Dermis microvascular lymphatic vessel endothelial cell (primary cell): ENCODE measurements at regions not wholly inside any gene's neighbourhood (a gene's known extent, or its start where the extent isn't known, plus 50 kb on each side); places are given as distances from the start of the nearest gene placed in this dataset.

Source experiments
- DNase-seq, 2 donors: peaks; one replicate each; pipeline versions ENCODE4 v3.0.0 to v3.0.0-alpha.2; 2010; ENCODE audit warnings: low read depth in 2 of 2

DNA sequence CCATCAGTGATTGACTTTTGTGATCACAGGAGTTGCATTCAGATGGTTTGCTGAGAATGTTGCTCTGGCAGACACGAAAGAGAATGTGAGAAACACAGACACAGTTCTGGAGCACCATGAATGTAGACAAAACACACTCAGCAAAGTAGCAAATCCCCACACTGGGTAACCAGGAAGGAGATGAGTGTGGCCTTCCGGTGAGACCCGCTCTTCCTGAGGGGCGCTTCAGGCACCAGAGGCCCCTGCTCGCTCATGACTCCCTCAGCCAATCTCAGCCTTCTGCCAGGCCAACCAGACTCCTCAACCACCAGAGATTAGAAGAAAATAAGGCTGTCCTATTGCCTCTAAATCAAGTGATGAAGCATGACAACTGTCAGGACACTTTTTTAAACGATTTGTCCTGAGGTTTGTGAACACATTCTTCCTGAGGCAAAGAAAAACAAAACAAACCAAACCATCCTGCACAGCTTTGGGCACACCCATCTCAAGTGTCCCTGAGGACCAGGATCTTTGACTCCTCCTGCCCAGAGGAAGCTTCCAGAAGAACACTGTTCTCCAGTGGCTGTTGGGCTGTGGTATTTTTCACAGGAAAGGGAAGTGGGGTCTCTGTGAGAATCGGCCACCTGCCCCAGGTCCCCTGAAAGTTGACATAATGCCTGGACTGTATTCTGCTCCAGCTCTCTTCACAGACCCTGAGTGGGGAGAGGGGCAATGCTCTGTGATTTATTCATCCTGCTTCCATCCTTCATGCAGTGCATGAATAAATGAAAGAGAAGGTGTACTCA, 152.8 kb downstream of the BCL11A start:
- DNase-seq = no peak

DNA sequence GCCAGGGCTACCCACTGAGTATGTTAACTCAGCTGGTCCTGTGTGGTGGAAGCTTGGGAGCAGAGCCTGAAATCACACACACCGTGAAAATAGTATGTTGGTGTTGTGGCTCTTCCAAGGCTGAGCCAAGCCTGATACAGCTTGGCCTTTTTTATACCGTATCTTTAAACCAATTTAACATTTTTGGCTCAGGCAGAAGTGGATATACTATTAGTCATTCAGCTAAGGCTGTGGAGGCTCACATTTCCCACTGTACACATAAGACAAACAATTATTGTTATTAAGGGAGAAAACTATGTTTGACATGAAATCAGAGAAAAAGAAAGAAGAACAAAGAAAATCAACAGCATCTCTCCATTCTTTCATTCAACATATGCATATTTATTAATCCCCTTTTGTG, 159.0 kb downstream of the BCL11A start:
- DNase-seq = no peak

DNA sequence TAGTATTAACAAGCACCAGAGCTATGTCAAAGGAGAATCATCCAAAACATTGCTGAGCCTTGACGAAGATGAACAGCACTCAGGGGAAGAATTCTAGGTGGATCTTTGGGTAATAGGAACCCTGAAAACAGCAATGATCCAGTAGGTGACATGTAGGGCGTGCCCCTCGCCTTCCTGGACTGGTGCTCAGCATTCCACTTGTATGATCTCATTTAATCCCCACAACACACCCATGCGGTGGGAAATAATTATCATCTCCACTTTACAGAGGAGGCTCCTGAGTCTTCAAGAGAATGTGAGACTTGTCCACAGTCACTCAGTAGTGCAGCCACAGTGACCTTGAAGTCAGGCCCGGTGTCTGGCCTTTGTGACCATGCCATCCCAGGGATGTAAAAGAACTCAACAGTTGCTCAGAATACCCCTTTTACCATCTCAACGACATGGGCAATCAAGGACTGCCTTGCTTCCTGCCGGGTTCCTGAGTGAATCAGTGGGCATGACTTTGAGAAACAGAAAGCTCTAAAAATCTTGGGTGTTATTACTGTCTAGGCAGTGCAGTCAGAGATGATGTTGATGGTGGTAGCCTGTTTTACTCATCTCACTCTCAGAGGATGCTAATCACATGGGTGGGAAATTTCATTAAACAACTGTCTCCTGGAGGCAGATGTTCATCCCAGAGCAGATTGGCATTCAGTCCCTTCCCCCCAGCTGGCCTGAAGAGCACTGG, 161.6 kb downstream of the BCL11A start:
- DNase-seq = no peak

DNA sequence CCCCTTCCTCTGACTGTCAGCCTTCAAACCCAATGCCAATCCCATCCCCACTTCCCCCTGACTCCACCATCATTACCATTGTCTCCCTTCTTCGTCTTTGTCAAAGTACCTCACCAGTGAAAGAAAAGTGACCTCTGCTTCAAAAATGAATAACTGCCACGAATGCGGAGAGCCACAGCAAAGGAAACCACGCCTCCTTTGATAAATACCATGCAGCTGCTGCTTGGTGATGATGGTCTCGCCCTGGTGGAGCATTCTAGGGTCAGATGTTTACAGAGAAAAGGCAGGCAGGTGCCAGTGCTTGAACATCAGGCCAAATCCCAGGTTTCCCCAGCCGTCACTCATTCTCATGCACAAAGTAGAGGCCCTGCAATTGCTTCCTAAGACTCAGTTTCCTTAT, 162.2 kb downstream of the BCL11A start:
- DNase-seq = no peak

DNA sequence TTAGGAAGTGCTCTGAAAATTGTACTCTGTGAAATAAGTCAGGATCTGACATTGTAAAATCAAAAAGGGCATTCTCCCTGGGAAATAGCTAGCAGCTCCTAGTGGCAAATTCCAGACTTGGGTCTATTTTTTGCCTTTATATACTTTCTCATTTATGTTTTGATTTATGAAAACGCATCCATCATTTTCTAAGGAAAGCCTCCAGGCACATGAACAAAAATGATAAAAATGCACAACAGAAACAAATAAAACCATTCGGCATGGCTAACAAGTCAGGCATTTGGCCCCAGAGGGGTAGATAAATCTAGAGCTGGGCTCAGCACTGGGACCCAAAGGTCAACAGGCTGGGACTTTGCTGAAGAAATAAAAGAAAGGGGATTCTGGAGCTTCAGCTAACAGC, 167.0 kb downstream of the BCL11A start:
- no peak for DNase-seq

DNA sequence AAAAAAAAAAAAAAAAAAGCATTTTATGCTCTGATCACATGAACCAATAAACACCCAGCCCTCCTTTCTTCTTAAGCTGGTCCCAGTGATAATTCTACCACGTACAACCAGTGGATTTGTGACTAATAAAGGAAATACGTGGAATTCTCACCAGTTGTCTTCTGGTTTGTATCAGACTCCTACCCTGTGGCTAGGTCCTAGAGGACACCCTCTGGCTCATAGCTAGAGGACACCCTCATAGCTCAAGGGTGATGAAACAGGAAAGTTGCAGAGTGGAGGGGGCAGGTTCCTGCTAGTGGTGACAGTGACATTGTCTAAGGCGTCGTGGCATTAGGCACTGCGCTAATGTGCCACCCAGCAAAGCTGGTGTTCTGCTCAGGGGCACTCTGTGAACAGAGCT, 167.8 kb downstream of the BCL11A start:
- no peak for DNase-seq

- no peak for DNase-seq
Measured at GRCh38 chr2:60383401-60384143, 169.9 kb downstream of the BCL11A start.

GRCh38 chr2:60380411-60380810, 173.0 kb downstream of the BCL11A start:
- DNase-seq = no peak

- no peak for DNase-seq
Measured at GRCh38 chr2:60379684-60380083, 173.8 kb downstream of the BCL11A start.

DNA sequence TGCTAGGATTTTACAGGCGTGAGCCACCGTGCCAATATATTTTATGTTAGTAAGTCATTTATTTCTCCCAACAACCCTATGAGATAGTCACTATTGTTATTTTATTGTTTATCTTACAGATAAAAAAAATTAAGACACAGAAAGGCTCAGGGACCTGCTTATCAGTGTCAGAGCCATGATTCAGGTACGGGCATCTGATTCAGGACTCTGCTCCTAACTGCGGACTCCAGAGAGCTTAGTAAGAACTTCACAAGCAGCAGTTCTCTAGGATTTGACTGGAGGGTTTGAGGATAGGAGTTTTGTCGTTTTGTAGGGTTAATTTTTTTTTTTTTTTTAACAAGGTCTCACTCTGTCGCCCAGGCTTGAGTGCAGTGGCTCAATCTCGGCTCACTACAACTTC, 174.2 kb downstream of the BCL11A start:
- DNase-seq = no peak

- no peak for DNase-seq
Measured at GRCh38 chr2:60377825-60378224, 175.6 kb downstream of the BCL11A start.

DNA sequence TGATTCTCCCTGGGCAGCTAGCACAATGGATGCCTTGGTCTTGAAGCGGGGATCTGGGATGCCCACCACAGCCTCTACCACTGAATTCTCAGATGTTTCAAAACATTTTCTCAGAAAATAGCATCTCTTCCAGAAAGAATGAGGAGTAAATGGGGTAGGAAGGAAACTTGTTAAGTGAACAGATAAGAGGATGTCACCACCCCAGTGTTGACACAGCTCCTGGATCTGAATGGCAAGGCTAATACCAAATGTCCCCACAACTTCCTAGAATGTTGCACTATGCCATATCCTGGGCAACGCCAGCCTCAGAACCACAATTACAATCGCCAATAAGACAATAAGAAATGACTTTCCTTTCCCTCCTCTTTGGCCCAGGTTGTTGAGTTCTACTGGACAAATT, 177.2 kb downstream of the BCL11A start:
- no peak for DNase-seq

DNA sequence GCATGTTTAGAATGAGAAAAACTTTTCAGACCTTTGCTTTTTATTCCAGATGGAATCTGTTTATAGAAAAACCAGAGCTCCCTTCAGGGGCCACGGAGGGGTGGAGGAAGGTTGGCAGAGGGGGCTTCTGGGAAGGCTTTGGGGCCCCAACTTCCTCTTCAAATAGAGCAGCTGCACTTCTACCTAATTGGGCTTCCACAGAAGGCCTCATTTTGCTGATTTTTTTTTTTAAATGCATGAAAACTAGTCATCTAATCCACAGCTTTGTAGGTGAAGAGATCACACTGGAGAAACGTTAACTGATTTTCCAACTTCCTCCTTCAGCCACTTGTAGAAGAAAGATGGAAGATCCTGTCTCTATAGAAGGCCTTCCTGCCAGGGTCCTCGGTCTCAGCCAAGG, 181.8 kb downstream of the BCL11A start:
- DNase-seq = no peak

- DNase-seq = no peak
Measured at GRCh38 chr2:60371219-60371618, 182.2 kb downstream of the BCL11A start.

- DNase-seq = no peak
Measured at GRCh38 chr2:60370814-60371213, 182.6 kb downstream of the BCL11A start.

- DNase-seq = no peak
Measured at GRCh38 chr2:60368456-60368855, 185.0 kb downstream of the BCL11A start.

DNA sequence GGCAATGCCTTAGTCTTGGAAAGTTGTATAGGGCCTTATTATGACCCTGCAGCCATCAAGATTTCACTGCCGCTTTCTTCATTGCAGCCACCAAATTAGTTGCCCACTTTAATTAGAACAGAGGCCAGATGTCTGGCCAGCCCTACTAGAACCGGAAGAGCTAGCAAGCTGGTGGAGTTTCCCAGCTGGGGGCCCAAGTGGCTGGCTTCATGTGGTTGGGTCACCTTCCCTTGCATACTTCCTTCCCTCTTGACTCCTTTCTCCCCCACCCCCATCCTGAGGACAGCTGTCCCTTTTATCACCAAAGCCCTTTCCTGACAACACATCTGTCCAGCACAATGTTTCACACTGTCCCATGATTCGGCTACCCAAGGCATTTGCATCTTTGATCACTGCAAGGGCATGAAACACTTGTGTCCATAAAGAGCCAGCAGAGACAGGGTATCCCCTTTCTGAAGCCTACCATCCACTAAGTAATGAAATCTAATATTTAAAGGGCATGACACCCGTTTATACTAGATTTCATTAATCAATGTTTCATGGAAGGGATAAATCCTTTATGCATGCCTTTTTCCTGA, 187.2 kb downstream of the BCL11A start:
- no peak for DNase-seq

DNA sequence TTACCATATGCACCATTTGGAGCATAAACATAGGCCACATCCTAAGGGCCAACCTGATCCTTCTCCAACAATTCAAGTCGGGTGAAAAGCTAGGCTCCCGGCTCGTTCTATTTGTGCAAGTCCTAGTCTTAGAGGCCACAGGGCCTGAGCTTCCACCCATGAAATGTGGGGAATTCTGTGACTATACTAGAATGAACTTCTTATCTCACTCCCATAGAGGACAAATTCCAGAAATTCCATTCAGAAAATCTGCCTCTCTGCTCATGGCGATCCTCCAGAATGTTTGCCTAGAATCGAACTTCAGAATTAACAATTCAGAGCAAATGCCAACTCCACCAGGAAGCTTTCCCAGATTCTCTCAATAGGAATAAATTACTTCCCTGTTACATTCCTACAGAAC, 187.9 kb downstream of the BCL11A start:
- DNase-seq = no peak

DNA sequence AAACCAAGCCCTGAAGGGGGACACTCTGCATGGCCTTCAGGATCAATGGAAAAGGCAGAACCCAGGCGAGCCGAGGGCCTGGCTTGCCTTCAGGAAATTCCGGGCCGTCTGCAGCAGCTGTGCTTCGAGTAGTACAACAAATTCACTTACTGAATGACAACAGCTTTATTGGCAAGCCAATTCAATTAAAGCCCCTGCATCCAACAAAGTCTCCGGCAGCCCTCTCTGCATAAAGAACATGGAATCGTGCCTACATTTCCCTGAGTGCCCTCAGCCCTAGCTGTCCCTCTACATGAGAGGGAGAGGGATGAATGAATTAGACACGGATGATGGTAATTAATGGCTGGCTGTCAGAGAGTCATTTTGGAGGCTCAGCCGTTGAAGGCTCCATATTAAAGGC, 189.0 kb downstream of the BCL11A start:
- no peak for DNase-seq

DNA sequence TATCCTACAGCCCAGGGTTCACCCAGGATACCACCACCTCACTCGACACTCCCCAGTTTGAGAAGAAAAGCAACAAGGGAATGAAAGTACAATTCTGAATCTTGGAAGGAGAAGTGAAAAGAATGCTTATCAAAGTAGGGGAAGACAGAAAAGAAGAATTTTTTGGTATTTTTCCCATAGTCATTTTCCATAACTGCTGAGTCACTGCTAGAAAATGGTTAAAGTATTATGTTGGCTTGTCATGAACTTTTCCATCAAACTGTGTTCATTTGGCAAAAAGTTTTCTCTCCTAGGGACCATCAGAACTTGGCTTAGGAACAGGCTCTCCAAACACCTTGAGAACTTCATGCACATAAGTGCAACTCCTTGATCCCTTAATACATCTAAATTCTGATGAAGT, 192.0 kb downstream of the BCL11A start:
- DNase-seq = no peak

DNA sequence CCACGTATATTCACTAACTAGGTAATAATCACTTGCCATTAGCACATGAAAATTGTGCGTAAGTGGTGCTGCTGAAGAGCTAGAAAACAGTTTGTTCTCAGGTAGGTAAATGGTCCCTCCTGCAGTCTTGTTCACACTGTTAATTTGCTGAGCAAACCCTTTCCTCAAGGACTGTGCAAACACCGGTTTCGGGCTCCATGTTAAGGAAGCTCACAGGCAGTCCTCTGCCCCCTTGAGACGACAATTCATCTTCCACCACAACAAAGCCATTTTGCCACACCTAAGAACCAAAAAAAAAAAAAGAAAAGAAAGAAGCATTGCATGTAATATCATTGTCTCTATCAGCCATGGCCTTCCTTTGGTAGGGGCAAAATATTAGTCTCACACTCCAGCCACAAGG, 193.9 kb downstream of the BCL11A start:
- DNase-seq = no peak

DNA sequence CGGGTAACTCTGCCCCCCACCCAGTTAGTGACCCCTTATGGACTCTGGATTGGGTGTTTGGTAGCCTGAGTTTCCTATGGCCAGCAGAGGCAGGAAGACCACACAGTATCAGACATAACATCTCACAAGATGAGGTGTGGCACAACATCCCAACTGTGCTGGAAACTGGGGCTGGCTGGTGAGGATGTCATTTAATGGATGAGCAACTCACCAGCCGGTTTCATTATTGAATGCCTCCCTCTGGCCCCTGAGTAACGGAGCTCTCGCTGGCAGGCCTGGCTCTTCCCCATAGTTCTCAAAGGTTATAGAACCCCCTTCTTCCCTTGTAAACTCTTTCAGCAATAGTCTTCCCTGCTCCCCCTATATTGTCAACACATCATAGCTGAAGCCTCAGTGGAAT, 195.0 kb downstream of the BCL11A start:
- DNase-seq = no peak
